ENCODE measurements at regions not wholly inside any gene's neighbourhood (a gene's known extent, or its start where the extent isn't known, plus 50 kb on each side); places are given as distances from the start of the nearest gene placed in this dataset.

GRCh38 chr13:99798756-99799155, 172.8 kb downstream of the ZIC5 start:
- TF ChIP-seq CTCF (conservative IDR thresholded peaks at IDR 0.05; ENCODE audit: low read length) (no peak), EZH2phosphoT487 (IDR thresholded peaks at IDR 0.05; ENCODE audit: borderline replicate concordance) (no peak)

All from Loucy (cell line).